PFSK-1 (cell line): ENCODE measurements at regions not wholly inside any gene's neighbourhood (a gene's known extent, or its start where the extent isn't known, plus 50 kb on each side); places are given as distances from the start of the nearest gene placed in this dataset.

Source experiments
- POLR2AphosphoS5 ChIP-seq: IDR thresholded peaks from 2 replicates; pipeline ENCODE4 v1.6.1; 2012; ENCODE audit warnings: low read depth, mild to moderate bottlenecking, control low read depth, low read length, moderate library complexity
- SIN3A ChIP-seq: IDR thresholded peaks from 2 replicates; pipeline ENCODE4 v1.6.1; 2012; ENCODE audit warnings: mild to moderate bottlenecking, low read length, moderate library complexity, borderline replicate concordance; ENCODE audit not compliant: insufficient read depth
- TAF1 ChIP-seq: IDR thresholded peaks from 2 replicates; pipeline ENCODE4 v1.6.1; 2012; ENCODE audit warnings: low read length, control low read depth, borderline replicate concordance; ENCODE audit not compliant: insufficient read depth
- TF ChIP-seq, protein P1 (sequence below), 2 experiments: IDR thresholded peaks; 2 replicates each; pipeline versions ENCODE4 v1.6.1 to v1.8.0; 2011 to 2012; ENCODE audit warnings: low read depth in 2 of 2, low read length in 2 of 2, control low read depth in 1 of 2, inconsistent platforms in 1 of 2, mild to moderate bottlenecking in 1 of 2, moderate library complexity in 1 of 2; ENCODE audit not compliant: insufficient read depth in 1 of 2

DNA sequence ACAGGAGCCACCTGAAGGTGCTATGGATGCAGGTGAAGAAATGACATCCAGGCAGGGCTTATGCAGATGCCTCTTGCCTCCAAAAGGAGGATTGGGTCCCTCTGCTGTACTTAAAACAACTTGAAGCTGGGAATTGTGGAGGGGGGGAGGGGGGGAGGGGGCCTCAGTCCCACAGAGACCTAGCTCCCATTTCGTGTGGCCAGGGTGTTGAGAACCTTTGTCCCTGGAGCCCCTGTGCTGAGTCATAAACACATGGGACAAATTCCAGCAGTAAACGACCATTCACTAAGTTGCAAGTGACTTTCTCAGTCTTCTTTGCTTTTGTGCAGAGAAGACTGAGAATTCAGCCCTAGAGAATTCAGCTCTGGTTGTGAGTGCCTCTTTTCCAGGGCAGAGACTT is 96.5 kb upstream of the PODXL start:
- TF ChIP-seq SIN3A (no peak), POLR2AphosphoS5 (no peak), TAF1 (no peak)
- TF ChIP-seq, protein P1, sequence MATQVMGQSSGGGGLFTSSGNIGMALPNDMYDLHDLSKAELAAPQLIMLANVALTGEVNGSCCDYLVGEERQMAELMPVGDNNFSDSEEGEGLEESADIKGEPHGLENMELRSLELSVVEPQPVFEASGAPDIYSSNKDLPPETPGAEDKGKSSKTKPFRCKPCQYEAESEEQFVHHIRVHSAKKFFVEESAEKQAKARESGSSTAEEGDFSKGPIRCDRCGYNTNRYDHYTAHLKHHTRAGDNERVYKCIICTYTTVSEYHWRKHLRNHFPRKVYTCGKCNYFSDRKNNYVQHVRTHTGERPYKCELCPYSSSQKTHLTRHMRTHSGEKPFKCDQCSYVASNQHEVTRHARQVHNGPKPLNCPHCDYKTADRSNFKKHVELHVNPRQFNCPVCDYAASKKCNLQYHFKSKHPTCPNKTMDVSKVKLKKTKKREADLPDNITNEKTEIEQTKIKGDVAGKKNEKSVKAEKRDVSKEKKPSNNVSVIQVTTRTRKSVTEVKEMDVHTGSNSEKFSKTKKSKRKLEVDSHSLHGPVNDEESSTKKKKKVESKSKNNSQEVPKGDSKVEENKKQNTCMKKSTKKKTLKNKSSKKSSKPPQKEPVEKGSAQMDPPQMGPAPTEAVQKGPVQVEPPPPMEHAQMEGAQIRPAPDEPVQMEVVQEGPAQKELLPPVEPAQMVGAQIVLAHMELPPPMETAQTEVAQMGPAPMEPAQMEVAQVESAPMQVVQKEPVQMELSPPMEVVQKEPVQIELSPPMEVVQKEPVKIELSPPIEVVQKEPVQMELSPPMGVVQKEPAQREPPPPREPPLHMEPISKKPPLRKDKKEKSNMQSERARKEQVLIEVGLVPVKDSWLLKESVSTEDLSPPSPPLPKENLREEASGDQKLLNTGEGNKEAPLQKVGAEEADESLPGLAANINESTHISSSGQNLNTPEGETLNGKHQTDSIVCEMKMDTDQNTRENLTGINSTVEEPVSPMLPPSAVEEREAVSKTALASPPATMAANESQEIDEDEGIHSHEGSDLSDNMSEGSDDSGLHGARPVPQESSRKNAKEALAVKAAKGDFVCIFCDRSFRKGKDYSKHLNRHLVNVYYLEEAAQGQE (IDR thresholded peaks at IDR 0.05; ENCODE audit: insufficient read depth in 1 of 2, low read depth in 2 of 2, low read length in 2 of 2) = no peak
